ENCODE measurements at regions not wholly inside any gene's neighbourhood (a gene's known extent, or its start where the extent isn't known, plus 50 kb on each side); places are given as distances from the start of the nearest gene placed in this dataset.

DNA sequence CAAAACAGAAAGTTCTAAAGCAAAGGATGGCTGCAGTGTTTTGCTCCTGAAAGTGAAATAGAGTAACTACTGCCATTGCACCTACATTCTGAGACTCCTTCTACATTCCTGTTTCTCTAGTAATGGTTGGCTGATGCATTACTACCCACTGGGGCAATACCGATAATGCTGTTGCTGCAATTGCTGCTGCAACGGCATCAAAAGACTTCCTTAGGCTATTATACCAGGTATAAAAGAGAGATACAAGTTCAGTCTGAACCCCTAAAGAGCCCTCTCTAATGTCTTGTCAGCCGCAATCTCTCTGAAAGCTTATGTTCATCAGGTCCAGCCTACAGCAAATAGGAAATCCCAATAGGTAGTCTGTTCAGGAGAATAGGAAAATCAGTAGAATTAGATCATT, 338.4 kb downstream of the PABPC4L start:
- TF ChIP-seq, protein P1, sequence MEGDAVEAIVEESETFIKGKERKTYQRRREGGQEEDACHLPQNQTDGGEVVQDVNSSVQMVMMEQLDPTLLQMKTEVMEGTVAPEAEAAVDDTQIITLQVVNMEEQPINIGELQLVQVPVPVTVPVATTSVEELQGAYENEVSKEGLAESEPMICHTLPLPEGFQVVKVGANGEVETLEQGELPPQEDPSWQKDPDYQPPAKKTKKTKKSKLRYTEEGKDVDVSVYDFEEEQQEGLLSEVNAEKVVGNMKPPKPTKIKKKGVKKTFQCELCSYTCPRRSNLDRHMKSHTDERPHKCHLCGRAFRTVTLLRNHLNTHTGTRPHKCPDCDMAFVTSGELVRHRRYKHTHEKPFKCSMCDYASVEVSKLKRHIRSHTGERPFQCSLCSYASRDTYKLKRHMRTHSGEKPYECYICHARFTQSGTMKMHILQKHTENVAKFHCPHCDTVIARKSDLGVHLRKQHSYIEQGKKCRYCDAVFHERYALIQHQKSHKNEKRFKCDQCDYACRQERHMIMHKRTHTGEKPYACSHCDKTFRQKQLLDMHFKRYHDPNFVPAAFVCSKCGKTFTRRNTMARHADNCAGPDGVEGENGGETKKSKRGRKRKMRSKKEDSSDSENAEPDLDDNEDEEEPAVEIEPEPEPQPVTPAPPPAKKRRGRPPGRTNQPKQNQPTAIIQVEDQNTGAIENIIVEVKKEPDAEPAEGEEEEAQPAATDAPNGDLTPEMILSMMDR (IDR thresholded peaks at IDR 0.05; ENCODE audit: poor library complexity, severe bottlenecking) = no peak
- no peak for ATAC-seq (ENCODE audit: low read depth)
- no peak overlapping the region for H3K27ac ChIP-seq (ENCODE audit: poor library complexity, severe bottlenecking)

DNA sequence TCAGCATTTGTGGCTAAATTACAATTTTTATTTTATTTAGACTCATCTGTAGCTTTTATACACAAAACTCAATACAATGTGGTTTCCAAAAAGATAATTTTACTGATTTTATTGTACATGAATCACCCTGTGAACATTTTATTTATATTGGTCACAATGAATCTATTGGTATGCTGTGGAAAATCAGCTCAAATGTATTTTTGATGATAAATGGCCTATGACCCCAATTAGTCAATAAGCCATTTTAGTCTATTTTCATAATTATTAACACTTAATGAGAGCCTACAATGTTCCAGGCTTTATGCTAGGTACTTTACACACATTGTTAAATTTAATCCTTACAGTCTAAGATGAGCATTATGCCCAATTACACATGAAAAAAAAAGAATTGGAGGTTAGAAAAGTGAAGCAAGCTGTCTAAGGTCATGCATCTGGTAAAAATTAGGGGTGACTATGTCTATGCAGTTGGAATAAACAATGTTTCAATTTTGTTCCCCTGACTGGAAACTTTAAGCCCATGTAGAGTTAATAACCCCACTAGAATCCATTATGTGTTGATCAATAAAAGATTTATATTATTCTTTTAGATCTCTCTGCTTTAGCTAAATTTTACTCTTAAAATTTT, 344.7 kb downstream of the PABPC4L start:
- no peaks in the 10 kb centered on the region for H3K27me3 ChIP-seq (ENCODE audit: insufficient read depth, poor library complexity, severe bottlenecking)
- H3K36me3 ChIP-seq (ENCODE audit: low read depth) = no peaks in the 10 kb centered on the region
- H3K4me3 ChIP-seq (ENCODE audit: severe bottlenecking) = no peak overlapping the region
- no peak overlapping the region for H3K27ac ChIP-seq (ENCODE audit: poor library complexity, severe bottlenecking)
- H3K4me1 ChIP-seq (ENCODE audit: insufficient read depth, poor library complexity, severe bottlenecking) = no peaks in the 10 kb centered on the region
- no peak for DNase-seq (ENCODE audit: low spot score)
- no peak for ATAC-seq (ENCODE audit: low read depth)
- H3K9me3 ChIP-seq (ENCODE audit: severe bottlenecking) = no peaks in the 10 kb centered on the region
- TF ChIP-seq, protein P1 (IDR thresholded peaks at IDR 0.05; ENCODE audit: poor library complexity, severe bottlenecking) = no peak

More for the DNA sequence above, 338.4 kb downstream of the PABPC4L start:
- Histone ChIP-seq H3K9me3 (ENCODE audit: severe bottlenecking) (no peaks in the 10 kb centered on the region), H3K36me3 (ENCODE audit: low read depth) (no peaks in the 10 kb centered on the region), H3K4me1 (ENCODE audit: insufficient read depth, poor library complexity, severe bottlenecking) (no peaks in the 10 kb centered on the region), H3K4me3 (ENCODE audit: severe bottlenecking) (no peak overlapping the region), H3K27me3 (ENCODE audit: insufficient read depth, poor library complexity, severe bottlenecking) (no peaks in the 10 kb centered on the region)
- DNase-seq (ENCODE audit: low spot score) = no peak

DNA sequence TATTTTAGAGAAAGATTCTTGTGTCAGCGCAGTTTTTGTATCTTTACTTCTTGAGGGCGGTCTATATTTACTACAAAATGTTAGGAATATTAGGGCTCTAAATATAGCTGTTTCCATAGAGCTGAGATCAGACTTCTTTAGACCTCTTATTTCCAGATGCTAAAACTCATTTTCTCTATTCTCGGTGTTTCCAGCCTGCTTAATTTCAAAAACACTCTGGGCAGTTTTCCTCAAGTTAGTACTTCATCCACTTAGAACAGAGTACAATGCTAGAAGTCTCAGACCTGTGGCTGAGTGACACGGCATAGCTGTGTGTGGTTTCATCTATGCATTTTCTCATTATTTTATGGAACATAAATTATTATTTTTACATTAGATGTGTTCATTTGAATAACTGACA, 346.6 kb downstream of the PABPC4L start:
- H3K4me1 ChIP-seq (ENCODE audit: insufficient read depth, poor library complexity, severe bottlenecking) = no peaks in the 10 kb centered on the region
- no peak for DNase-seq (ENCODE audit: low spot score)
- no peak overlapping the region for H3K4me3 ChIP-seq (ENCODE audit: severe bottlenecking)
- H3K27ac ChIP-seq (ENCODE audit: poor library complexity, severe bottlenecking) = no peak overlapping the region
- ATAC-seq (ENCODE audit: low read depth) = no peak
- TF ChIP-seq, protein P1 (IDR thresholded peaks at IDR 0.05; ENCODE audit: poor library complexity, severe bottlenecking) = no peak
- no peaks in the 10 kb centered on the region for H3K27me3 ChIP-seq (ENCODE audit: insufficient read depth, poor library complexity, severe bottlenecking)
- H3K36me3 ChIP-seq (ENCODE audit: low read depth) = no peaks in the 10 kb centered on the region
- no peaks in the 10 kb centered on the region for H3K9me3 ChIP-seq (ENCODE audit: severe bottlenecking)

DNA sequence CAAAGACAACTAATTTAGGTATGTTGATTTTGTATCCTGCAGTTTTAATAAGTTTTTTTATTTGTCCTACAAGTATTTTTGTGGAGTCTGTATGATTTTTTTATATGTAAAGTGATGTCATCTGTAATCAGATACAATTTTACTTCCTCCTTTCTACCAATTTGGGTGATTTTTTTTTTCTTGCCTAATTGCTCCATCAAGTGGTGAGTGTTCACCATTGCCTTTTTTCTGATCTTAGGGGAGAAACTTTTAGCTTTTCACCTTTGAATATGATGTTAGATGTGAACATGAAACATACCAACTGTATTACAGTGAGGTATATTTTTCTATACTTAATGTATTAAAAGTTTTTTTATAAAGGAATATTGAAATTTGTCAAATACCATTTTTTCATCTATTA, 362.3 kb downstream of the PABPC4L start:
- no peaks in the 10 kb centered on the region for H3K4me1 ChIP-seq (ENCODE audit: insufficient read depth, poor library complexity, severe bottlenecking)
- ATAC-seq (ENCODE audit: low read depth) (no peak), DNase-seq (ENCODE audit: low spot score) (no peak)
- H3K27me3 ChIP-seq (ENCODE audit: insufficient read depth, poor library complexity, severe bottlenecking) = no peaks in the 10 kb centered on the region
- no peak overlapping the region for H3K4me3 ChIP-seq (ENCODE audit: severe bottlenecking)
- no peaks in the 10 kb centered on the region for H3K36me3 ChIP-seq (ENCODE audit: low read depth)
- peaks cover 2% of the 10 kb centered on the region for H3K9me3 ChIP-seq (ENCODE audit: severe bottlenecking)
- no peak overlapping the region for H3K27ac ChIP-seq (ENCODE audit: poor library complexity, severe bottlenecking)
- TF ChIP-seq, protein P1 (IDR thresholded peaks at IDR 0.05; ENCODE audit: poor library complexity, severe bottlenecking) = no peak

DNA sequence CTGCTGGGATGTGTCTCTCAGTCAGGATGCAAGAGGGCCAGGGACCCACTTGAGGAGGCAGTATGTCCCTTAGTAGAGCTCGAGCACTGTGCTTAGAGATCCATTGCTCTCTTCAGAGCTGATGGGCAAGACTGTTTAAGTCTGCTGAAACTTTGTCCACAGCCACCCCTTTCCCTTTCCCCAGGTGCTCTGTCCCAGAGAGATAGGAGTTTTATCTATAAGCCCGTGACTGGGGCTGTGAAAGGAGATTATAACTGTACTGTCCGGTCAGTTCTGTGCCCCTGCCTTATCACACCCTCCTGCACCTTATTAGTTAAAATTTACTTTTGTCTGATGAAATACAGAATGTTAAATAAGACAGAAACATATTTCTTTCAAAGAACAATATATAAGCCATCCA, 378.4 kb downstream of the PABPC4L start:
- DNase-seq (ENCODE audit: low spot score) (no peak), ATAC-seq (ENCODE audit: low read depth) (no peak)
- H3K27ac ChIP-seq (ENCODE audit: poor library complexity, severe bottlenecking) = no peak overlapping the region
- no peak overlapping the region for H3K4me3 ChIP-seq (ENCODE audit: severe bottlenecking)
- no peaks in the 10 kb centered on the region for H3K4me1 ChIP-seq (ENCODE audit: insufficient read depth, poor library complexity, severe bottlenecking)
- H3K27me3 ChIP-seq (ENCODE audit: insufficient read depth, poor library complexity, severe bottlenecking) = no peaks in the 10 kb centered on the region
- no peaks in the 10 kb centered on the region for H3K36me3 ChIP-seq (ENCODE audit: low read depth)
- TF ChIP-seq, protein P1 (IDR thresholded peaks at IDR 0.05; ENCODE audit: poor library complexity, severe bottlenecking) = no peak
- H3K9me3 ChIP-seq (ENCODE audit: severe bottlenecking) = no peaks in the 10 kb centered on the region

Measured in RWPE2 (cell line).